Natural killer cell treated with Interleukin-12 subunit alpha and Interleukin-12 subunit beta and Interleukin-15 and Interleukin-18, amount 100 ng/mL, for 72 hours (primary cell): ENCODE measurements at regions not wholly inside any gene's neighbourhood (a gene's known extent, or its start where the extent isn't known, plus 50 kb on each side); places are given as distances from the start of the nearest gene placed in this dataset.
"Not testable (repeated sequence)": the region's sequence is repeated elsewhere in the genome, so short reads cannot be mapped to it uniquely, and the experiment has no call there.

ENCODE experiments used
- ATAC-seq, 2 donors: fragments of 150-1000 bp; cut with Tn5 transposase in 1 of 2; sonication (Bioruptor Pico), chemical (Tn5 transposase) in 1 of 2; 2 replicates each; pipeline ENCODE4 v1.10.0; 2021
- DNase-seq: peaks from one replicate; pipeline ENCODE4 v3.0.0; 2022; ENCODE audit warnings: low spot score
- H3K27ac Mint-ChIP-seq, 2 donors: 1 replicate in 1 of 2; 2 replicates in 1 of 2; pipeline ENCODE4 v1.8.0; 2022; ENCODE audit warnings: mixed read lengths in 2 of 2, mild to moderate bottlenecking in 1 of 2, moderate library complexity in 1 of 2
- H3K27me3 Mint-ChIP-seq, 2 donors: 1 replicate in 1 of 2; 2 replicates in 1 of 2; pipeline ENCODE4 v1.8.0; 2022; ENCODE audit warnings: mixed read lengths in 2 of 2
- H3K36me3 Mint-ChIP-seq: one replicate; pipeline ENCODE4 v1.8.0; 2022; ENCODE audit warnings: mixed read lengths
- H3K4me1 Mint-ChIP-seq, 2 donors: 1 replicate in 1 of 2; 2 replicates in 1 of 2; pipeline ENCODE4 v1.8.0; 2022; ENCODE audit warnings: low read depth in 2 of 2, mixed read lengths in 2 of 2, mild to moderate bottlenecking in 1 of 2
- H3K4me3 Mint-ChIP-seq: one replicate; pipeline ENCODE4 v1.8.0; 2022; ENCODE audit warnings: mixed read lengths
- H3K9me3 Mint-ChIP-seq: 2 replicates; pipeline ENCODE4 v1.8.0; 2022; ENCODE audit warnings: mixed read lengths

DNA sequence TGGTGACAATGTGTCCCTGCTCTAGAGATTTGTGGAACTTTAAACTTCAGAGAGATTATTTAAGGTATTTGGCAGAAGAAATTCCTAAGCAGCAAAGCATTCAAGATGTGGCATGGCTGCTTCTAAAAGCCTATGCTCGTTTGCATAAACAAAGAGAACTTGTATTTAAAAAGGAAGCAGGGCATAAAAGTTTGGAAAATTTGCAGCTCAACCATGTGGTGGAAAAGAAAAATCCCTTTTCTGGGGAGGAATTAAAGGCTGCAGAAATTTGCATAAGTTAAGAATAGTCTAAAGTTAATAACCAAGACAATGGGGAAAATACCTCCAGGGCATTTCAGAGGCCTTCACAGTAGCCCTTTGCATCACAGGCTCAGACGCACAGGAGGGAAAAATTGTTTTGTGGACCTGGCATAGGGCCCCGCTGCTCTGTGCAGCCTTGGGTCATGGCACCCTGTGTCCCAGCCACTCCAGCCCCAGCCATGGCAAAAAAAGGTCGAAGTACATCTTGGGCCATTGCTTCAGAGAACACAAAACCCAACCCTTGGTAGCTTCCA, 1109.1 kb downstream of the OTOL1 start:
- no peak overlapping the region for H3K4me3 Mint-ChIP-seq
- H3K9me3 Mint-ChIP-seq: peaks cover 23% of the 10 kb centered on the region
- H3K4me1 Mint-ChIP-seq: no peaks in the 10 kb centered on the region
- ATAC-seq: no peak
- no peaks in the 10 kb centered on the region for H3K27me3 Mint-ChIP-seq
- DNase-seq: no peak
- H3K27ac Mint-ChIP-seq: no peak overlapping the region
- peaks cover 11% of the 10 kb centered on the region for H3K36me3 Mint-ChIP-seq

DNA sequence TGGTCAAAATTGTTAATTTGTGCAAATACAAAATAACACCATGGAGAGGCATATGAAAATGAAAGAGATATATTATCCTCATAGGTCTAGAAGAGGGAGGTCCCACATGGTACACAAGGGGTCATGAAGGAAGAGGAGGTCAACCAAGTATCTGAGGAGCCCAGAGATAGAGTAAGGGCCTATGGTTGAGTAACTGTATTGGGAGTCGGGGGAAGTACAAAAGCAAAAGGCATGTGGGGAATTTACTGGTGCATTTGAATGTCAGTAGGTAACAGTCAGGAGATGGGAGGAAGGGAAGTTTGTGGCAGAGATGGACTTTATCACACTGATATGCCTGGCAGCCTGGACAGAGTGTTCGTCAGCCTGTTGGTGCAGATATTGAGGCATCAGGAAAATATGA, 1113.7 kb downstream of the OTOL1 start:
- Mint-ChIP-seq H3K36me3 (no peaks in the 10 kb centered on the region), H3K4me3 (no peak overlapping the region), H3K4me1 (no peaks in the 10 kb centered on the region), H3K27ac (no peak overlapping the region), H3K27me3 (no peaks in the 10 kb centered on the region), H3K9me3 (peaks cover 12% of the 10 kb centered on the region)
- no peak for DNase-seq
- ATAC-seq: no peak

DNA sequence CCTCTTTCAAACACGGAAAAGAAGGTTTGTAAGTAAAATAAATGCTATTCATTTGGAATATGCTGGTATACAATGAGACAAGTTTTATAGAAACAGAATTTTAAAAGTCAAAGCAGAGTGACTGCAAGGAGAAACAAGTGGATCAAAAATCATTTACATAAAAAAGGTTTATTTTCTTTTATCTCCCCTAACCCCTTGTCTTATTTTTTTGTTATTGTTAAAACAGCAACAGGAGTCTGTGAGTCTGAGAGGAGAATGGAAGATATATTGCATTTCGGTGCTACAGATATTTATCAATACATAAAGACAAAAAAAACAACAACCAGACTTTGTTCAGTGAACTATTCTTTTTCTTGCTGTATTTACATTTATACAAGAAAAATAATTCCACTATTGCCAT, 1116.4 kb downstream of the OTOL1 start:
- ATAC-seq (no peak), DNase-seq (no peak)
- Mint-ChIP-seq H3K4me1 (no peaks in the 10 kb centered on the region), H3K36me3 (no peaks in the 10 kb centered on the region), H3K27ac (no peak overlapping the region), H3K4me3 (no peak overlapping the region), H3K9me3 (peaks cover 10% of the 10 kb centered on the region), H3K27me3 (no peaks in the 10 kb centered on the region)

DNA sequence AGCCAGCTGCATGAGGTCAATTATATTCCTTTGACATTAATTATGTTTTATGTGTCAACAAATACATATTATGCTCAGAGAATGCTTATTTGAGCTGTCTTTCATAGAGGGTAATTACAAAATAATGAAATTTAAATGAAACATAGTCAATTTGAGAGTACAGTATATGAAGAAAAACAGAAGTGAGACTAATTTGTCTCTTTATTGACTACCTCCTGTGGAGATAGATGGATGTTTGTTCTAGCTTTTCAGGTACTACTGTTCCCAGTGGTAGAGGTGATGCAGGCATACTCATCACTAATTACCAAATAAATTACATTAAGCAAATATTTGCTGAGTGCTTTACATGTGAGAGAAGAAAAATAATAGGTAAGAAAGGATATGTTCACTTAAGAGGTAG, 1129.6 kb downstream of the OTOL1 start:
- DNase-seq: no peak
- Mint-ChIP-seq H3K9me3 (peaks cover 14% of the 10 kb centered on the region), H3K27ac (no peak overlapping the region), H3K4me1 (no peaks in the 10 kb centered on the region), H3K27me3 (no peaks in the 10 kb centered on the region), H3K4me3 (no peak overlapping the region), H3K36me3 (peaks cover 7% of the 10 kb centered on the region)
- ATAC-seq: no peak

DNA sequence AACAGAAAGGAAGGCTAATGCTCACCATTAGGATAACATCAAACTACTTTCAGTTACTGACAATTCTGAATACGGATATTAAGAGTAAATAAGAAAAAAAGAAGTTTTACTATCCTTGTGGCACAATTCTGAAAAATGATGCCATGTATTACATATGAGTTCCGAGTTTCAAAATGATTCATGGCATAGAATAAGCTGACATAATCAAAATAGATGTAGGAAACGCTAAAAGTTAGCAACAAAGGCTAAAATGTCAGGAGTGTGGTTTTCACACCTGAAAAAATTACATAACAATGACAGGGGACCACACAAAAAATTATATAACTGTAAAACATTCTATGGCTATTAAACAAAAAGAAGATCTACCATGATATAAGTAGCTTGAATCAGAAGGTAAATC, 1131.9 kb downstream of the OTOL1 start:
- no peak for DNase-seq
- Mint-ChIP-seq H3K36me3 (no peaks in the 10 kb centered on the region), H3K4me1 (no peaks in the 10 kb centered on the region), H3K27me3 (no peaks in the 10 kb centered on the region), H3K9me3 (peaks cover 4% of the 10 kb centered on the region), H3K4me3 (no peak overlapping the region), H3K27ac (no peak overlapping the region)
- no peak for ATAC-seq

DNA sequence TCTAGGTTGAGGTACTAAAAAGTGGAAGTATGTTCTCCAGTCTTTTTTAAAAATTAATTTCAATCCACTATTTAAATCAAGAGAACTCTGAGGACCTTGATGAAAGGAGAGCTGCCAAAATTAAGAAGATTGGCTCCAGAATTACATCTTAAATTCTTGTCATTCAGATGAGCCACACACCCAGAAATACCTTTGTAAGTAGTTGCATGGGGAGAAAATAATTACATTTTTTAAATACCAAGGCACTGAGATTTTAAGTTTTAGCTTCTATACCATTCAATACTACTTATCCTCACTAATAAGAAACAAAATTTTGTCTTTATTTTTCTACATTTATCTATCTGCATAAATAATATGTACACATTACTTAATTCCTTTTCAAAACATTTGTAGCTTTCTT, 1132.8 kb downstream of the OTOL1 start:
- Mint-ChIP-seq H3K27me3 (no peaks in the 10 kb centered on the region), H3K4me1 (no peaks in the 10 kb centered on the region), H3K27ac (no peak overlapping the region), H3K36me3 (no peaks in the 10 kb centered on the region), H3K4me3 (no peak overlapping the region), H3K9me3 (no peaks in the 10 kb centered on the region)
- DNase-seq (no peak), ATAC-seq (no peak)

DNA sequence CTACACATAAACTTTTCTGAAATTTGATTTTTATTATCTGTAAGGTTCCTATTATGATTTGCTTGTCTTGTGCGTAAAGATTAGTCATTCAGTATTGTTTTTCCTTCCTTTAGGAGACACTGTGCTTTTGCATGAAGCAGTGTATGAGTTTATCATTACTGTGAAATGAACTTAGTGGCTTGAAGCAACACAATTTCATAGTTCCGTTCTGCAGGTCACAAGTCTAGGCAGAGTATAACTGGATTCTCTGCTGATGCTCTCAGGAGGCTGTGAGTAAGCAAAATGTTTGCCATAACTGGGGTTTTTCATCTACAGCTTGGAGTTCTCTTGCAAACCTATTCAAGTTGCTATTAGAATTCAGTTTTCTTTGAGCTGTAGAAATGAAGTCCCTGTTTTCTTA, 1136.1 kb downstream of the OTOL1 start:
- no peak overlapping the region for H3K4me3 Mint-ChIP-seq
- DNase-seq (no peak), ATAC-seq (no peak)
- peaks cover 8% of the 10 kb centered on the region for H3K9me3 Mint-ChIP-seq
- H3K27me3 Mint-ChIP-seq: no peaks in the 10 kb centered on the region
- H3K36me3 Mint-ChIP-seq: no peaks in the 10 kb centered on the region
- H3K27ac Mint-ChIP-seq: no peak overlapping the region
- H3K4me1 Mint-ChIP-seq: no peaks in the 10 kb centered on the region

DNA sequence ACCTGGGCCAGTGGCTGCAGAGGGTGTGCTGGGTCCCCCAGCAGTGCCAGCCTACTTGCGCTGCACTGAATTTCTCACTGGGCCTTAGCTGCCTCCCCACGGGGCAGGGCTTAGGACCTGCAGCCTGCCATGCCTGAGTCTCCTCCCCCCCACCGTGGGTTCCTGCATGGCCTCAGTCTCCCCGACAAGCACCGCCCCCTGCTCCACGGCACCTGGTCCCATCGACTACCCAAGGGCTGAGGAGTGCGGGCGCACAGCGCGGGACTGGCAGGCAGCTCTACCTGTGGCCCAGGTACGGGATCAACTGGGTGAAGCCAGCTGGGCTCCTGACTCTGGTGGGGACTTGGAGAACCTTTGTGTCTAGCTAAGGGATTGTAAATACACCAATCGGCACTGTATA, 1143.6 kb downstream of the OTOL1 start:
- H3K27ac Mint-ChIP-seq, ATAC-seq, H3K4me1 Mint-ChIP-seq, H3K36me3 Mint-ChIP-seq, H3K27me3 Mint-ChIP-seq, DNase-seq, H3K4me3 Mint-ChIP-seq: not testable (repeated sequence)
- peaks cover 12% of the 10 kb centered on the region for H3K9me3 Mint-ChIP-seq

DNA sequence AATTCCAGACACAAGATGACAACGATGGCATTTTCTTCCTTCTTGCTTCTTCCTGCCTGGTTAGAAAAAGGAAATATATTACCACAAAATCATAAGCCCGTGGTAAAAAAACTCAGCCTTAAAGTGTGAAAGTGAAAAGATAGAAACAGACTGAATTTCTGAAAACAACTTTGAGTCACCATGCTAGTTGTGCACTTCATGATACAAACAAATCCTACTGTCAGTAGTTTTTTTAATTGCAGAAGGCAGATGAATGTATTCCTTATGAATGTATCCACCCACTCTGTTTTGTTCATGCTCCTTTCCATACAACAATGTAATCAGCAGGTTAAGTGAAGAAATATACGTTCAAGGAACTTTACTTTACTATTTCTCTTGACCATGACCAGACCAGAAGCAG, 1144.7 kb downstream of the OTOL1 start:
- Mint-ChIP-seq H3K4me1 (no peaks in the 10 kb centered on the region), H3K36me3 (no peaks in the 10 kb centered on the region), H3K9me3 (peaks cover 8% of the 10 kb centered on the region), H3K27ac (no peak overlapping the region), H3K4me3 (no peak overlapping the region), H3K27me3 (no peaks in the 10 kb centered on the region)
- ATAC-seq (no peak), DNase-seq (no peak)

DNA sequence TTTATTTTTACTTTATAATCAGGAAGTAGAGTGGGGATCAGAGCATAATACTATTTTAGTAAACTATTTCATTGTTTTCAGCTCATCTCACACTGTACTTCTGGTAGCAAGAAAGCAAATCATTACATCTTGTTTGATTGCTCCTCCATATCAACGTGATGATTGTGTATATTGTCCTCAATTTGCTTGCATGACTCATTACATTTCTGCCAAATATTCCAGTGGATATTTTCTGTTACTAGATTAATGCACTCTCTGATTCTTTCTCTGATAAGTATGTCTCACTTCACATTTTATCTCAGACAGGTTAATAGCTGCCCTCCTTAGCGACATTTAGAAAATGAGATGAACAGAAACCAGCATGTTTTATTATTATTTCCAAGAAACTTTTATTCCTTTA, 1145.3 kb downstream of the OTOL1 start:
- Mint-ChIP-seq H3K4me3 (no peak overlapping the region), H3K27me3 (no peaks in the 10 kb centered on the region), H3K27ac (no peak overlapping the region), H3K36me3 (peaks cover 4% of the 10 kb centered on the region), H3K4me1 (no peaks in the 10 kb centered on the region), H3K9me3 (peaks cover 9% of the 10 kb centered on the region)
- DNase-seq (no peak), ATAC-seq (no peak)

DNA sequence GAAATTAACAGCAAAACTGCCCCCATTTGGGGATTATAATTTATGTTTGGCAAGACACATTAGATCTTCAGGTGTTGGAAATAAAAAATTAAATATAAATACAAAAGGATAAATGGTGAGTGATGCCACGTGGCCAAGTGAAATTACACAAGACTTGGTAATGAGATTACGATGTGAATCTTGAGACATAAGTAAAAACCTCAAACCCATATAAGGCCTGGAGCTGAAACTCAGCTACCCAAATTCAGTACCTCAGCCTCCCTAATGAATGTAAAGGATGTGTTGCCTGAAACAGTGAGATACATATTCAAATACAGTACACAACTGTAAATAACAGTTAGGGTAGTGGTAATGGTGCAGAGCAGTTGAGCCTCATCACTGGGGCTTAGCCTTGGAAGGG, 1146.6 kb downstream of the OTOL1 start:
- Mint-ChIP-seq H3K36me3 (peaks cover 6% of the 10 kb centered on the region), H3K9me3 (peaks cover 10% of the 10 kb centered on the region), H3K4me3 (no peak overlapping the region), H3K4me1 (no peaks in the 10 kb centered on the region), H3K27me3 (no peaks in the 10 kb centered on the region), H3K27ac (no peak overlapping the region)
- DNase-seq (no peak), ATAC-seq (no peak)

DNA sequence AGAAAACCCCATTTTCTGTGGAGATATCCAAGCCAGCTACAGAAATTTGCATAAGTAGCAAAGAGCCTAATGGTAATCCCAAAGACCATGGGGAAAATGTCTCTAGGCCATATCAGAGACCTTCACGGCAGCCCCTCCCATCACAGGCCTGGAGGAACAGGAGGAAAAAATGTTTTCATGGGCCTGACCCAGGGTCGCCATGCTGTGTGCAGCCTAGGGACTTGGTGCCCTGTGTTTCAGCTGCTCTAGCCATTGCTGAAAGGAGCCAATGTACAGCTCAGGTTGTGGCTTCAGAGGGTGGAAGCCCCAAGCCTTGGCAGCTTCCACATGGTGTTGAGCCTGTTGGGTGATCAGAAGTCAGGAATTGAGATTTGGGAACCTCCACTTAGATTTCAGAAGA, 1150.7 kb downstream of the OTOL1 start:
- no peaks in the 10 kb centered on the region for H3K4me1 Mint-ChIP-seq
- no peaks in the 10 kb centered on the region for H3K27me3 Mint-ChIP-seq
- no peak overlapping the region for H3K4me3 Mint-ChIP-seq
- no peak overlapping the region for H3K27ac Mint-ChIP-seq
- ATAC-seq: no peak
- peaks cover 11% of the 10 kb centered on the region for H3K9me3 Mint-ChIP-seq
- no peak for DNase-seq
- peaks cover 11% of the 10 kb centered on the region for H3K36me3 Mint-ChIP-seq

DNA sequence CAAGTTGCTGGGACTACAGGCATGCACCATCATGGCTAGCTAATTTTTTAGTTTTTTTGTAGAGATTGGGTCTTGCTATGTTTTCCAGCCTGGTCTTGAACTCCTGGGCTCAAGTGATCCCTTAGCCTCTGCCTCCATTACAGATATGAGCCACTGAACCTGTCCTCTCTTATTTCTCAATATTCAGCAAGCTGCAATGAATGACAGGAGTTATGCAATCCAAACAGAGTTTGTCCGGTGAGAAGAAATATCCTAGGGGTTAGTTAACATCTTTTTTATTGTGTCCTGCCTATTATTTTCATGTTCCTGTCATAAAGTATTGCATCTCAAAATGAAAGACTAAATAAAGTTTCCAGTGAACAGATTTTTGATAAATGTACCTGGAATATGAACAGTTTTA, 1161.4 kb downstream of the OTOL1 start:
- peaks cover 13% of the 10 kb centered on the region for H3K9me3 Mint-ChIP-seq
- H3K4me1 Mint-ChIP-seq: no peaks in the 10 kb centered on the region
- no peaks in the 10 kb centered on the region for H3K27me3 Mint-ChIP-seq
- ATAC-seq: no peak
- no peaks in the 10 kb centered on the region for H3K36me3 Mint-ChIP-seq
- H3K27ac Mint-ChIP-seq: no peak overlapping the region
- DNase-seq: no peak
- H3K4me3 Mint-ChIP-seq: no peak overlapping the region

DNA sequence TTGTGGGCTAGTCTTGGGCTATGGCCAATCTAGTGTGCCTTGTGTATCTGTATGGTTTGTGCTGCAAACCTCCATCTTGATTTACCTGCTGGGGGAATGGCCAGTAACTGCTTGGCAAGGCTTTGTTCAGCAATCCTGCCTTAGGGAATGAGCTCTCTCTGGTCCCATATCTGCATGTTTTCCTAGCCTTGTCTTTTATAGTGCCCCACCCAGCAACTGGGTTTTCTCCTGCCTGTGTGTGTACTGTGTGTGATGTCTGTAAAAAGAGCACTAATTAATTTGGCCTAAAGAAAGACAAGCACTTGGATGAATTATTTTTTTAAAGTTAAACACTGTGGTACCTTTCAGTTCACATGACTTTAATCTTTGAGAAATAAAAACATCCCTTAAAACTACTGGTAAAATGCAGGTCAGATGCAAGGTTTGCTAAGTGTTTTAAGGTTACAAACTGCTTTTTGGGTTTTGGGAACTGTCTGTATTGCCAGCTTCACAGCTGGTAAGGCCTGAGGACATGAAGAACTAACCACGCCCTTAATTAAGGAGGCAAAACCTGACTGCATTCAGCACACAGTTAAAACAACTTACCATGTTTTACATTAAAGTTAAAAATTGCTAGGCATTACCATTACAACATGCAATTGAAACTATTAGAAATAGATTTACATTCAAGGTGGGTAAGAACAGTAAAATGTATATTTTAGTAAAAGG, 1169.2 kb downstream of the OTOL1 start:
- no peak for ATAC-seq
- Mint-ChIP-seq H3K4me1 (no peaks in the 10 kb centered on the region), H3K27ac (no peak overlapping the region), H3K4me3 (no peak overlapping the region), H3K9me3 (peaks cover 7% of the 10 kb centered on the region), H3K27me3 (no peaks in the 10 kb centered on the region), H3K36me3 (no peaks in the 10 kb centered on the region)
- DNase-seq: no peak

DNA sequence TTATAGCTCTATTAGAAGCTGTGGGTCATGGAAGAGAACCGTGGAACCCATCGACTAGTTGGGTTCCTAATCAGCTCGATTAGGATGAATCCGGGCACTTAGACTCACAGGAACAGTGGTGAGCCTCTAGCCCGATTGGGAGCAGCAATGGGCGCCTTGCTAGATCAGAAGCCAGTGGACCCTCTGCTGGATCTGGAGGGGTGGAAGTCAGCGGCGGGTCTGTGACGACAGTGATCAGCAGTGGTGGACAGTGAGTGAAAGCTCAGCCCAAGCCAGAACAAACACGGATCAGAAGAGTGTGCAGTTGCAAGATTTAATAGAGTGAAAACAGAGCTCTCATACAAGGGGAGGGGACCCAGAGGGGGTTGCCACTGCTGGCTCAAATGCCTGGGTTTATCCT, 1170.2 kb downstream of the OTOL1 start:
- H3K9me3 Mint-ChIP-seq: peaks cover 7% of the 10 kb centered on the region
- no peak overlapping the region for H3K4me3 Mint-ChIP-seq
- H3K36me3 Mint-ChIP-seq: no peaks in the 10 kb centered on the region
- H3K27me3 Mint-ChIP-seq: no peaks in the 10 kb centered on the region
- ATAC-seq (no peak), DNase-seq (no peak)
- H3K27ac Mint-ChIP-seq: no peak overlapping the region
- H3K4me1 Mint-ChIP-seq: no peaks in the 10 kb centered on the region
